Peyer's patch (tissue), 4 donors: ENCODE measurements at regions not wholly inside any gene's neighbourhood (a gene's known extent, or its start where the extent isn't known, plus 50 kb on each side); places are given as distances from the start of the nearest gene placed in this dataset.

Experiments
- POLR2A ChIP-seq, 2 donors: fragments of 450-650 bp; IDR thresholded peaks; one replicate each; pipeline ENCODE4 v1.5.1; 2017; ENCODE audit warnings: antibody characterized with exemption in 2 of 2, mild to moderate bottlenecking in 2 of 2, moderate library complexity in 2 of 2
- TF ChIP-seq, protein P1 (sequence below), 6 experiments: fragments of 450-650 bp in 4 of 6; fragments of 200-600 bp in 2 of 6; sonication (generic) in 1 of 6; IDR thresholded peaks; one replicate each; pipeline ENCODE4 v1.5.1; 2017 to 2019; ENCODE audit warnings: antibody characterized with exemption in 6 of 6, mild to moderate bottlenecking in 3 of 6, moderate library complexity in 1 of 6

DNA sequence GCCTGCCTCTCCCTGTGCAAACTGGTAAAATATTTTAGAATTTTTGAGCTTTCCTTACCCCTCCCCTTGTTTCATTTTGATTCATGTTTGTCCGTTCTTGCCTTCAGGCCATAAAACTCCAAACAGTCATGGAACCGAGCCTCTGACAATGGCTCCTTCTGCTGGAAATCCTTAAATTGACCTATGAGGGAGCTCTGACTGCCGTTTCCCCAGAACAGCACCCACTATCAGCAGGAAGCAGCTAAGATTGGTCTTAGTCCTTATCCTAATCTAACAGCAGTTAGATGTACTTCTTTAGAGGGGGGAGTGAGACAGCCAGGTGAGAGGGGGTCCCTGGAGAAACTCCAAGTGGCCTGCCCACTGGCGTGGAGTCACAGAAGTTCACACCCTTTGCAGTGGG is 106.7 kb downstream of the FAM174A start:
- TF ChIP-seq, protein P1, sequence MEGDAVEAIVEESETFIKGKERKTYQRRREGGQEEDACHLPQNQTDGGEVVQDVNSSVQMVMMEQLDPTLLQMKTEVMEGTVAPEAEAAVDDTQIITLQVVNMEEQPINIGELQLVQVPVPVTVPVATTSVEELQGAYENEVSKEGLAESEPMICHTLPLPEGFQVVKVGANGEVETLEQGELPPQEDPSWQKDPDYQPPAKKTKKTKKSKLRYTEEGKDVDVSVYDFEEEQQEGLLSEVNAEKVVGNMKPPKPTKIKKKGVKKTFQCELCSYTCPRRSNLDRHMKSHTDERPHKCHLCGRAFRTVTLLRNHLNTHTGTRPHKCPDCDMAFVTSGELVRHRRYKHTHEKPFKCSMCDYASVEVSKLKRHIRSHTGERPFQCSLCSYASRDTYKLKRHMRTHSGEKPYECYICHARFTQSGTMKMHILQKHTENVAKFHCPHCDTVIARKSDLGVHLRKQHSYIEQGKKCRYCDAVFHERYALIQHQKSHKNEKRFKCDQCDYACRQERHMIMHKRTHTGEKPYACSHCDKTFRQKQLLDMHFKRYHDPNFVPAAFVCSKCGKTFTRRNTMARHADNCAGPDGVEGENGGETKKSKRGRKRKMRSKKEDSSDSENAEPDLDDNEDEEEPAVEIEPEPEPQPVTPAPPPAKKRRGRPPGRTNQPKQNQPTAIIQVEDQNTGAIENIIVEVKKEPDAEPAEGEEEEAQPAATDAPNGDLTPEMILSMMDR (IDR thresholded peaks at IDR 0.05), result no peak
- no peak for TF ChIP-seq POLR2A (IDR thresholded peaks at IDR 0.05)
